WTC11 (cell line): ENCODE measurements at regions not wholly inside any gene's neighbourhood (a gene's known extent, or its start where the extent isn't known, plus 50 kb on each side); places are given as distances from the start of the nearest gene placed in this dataset.

Source experiments
- ATAC-seq: fragments of 200-7000 bp; cut with Tn5 transposase; 2 replicates; pipeline ENCODE4 v1.10.0; 2021; ENCODE audit warnings: mild to moderate bottlenecking, moderate library complexity
- CTCF ChIA-PET: fragments of 300-600 bp; sonication (Branson Sonifier 250); formaldehyde crosslinking; loops from one replicate; lab custom pipeline; 2021; ENCODE audit warnings: antibody characterized with exemption; lab: Charles Lee
- POLR2A ChIA-PET: fragments of 350-600 bp; sonication (Branson Sonifier 250); formaldehyde crosslinking; loops from one replicate; lab custom pipeline; 2021; ENCODE audit warnings: antibody characterized with exemption; lab: Charles Lee
- DNase-seq: peaks from one replicate; pipeline ENCODE4 v3.0.0; 2021; ENCODE audit warnings: low spot score
- H3K27ac Mint-ChIP-seq: 2 replicates; pipeline ENCODE4 v1.8.0; 2021; ENCODE audit warnings: mixed read lengths
- H3K27me3 Mint-ChIP-seq: 2 replicates; pipeline ENCODE4 v1.8.0; 2021; ENCODE audit warnings: low read depth, mild to moderate bottlenecking, moderate library complexity, mixed read lengths
- H3K36me3 Mint-ChIP-seq: 2 replicates; pipeline ENCODE4 v1.8.0; 2021; ENCODE audit warnings: mixed read lengths
- H3K4me1 Mint-ChIP-seq: 2 replicates; pipeline ENCODE4 v1.8.0; 2022; ENCODE audit warnings: mixed read lengths
- H3K4me3 Mint-ChIP-seq: 2 replicates; pipeline ENCODE4 v1.8.0; 2021; ENCODE audit warnings: mild to moderate bottlenecking, moderate library complexity, mixed read lengths
- H3K9me3 Mint-ChIP-seq: 2 replicates; pipeline ENCODE4 v1.8.0; 2021; ENCODE audit warnings: mixed read lengths
- CREM ChIP-seq: sonication (generic); formaldehyde crosslinking; IDR thresholded peaks from 2 replicates; pipeline ENCODE4 v1.8.1; 2022; ENCODE audit warnings: mild to moderate bottlenecking, missing genetic modification reagents, moderate library complexity
- ELF4 ChIP-seq: sonication (generic); formaldehyde crosslinking; IDR thresholded peaks from 2 replicates; pipeline ENCODE4 v1.8.1; 2022; ENCODE audit warnings: low read depth, mild to moderate bottlenecking, moderate library complexity, missing genetic modification reagents
- FOXP1 ChIP-seq: sonication (generic); formaldehyde crosslinking; IDR thresholded peaks from 2 replicates; pipeline ENCODE4 v1.8.0; 2022; ENCODE audit warnings: missing genetic modification reagents, mild to moderate bottlenecking, moderate library complexity, borderline replicate concordance
- KAT7 ChIP-seq: sonication (generic); formaldehyde crosslinking; IDR thresholded peaks from 2 replicates; pipeline ENCODE4 v1.8.1; 2023; ENCODE audit warnings: missing genetic modification reagents, mild to moderate bottlenecking, borderline replicate concordance
- NFYB ChIP-seq: sonication (generic); formaldehyde crosslinking; conservative IDR thresholded peaks from 2 replicates; pipeline ENCODE4 v1.8.0; 2022; ENCODE audit warnings: low read depth, missing genetic modification reagents
- OVOL2 ChIP-seq: fragments of 250-450 bp; sonication (Bioruptor Pico); IDR thresholded peaks from 2 replicates; pipeline ENCODE4 v1.9.0; 2021; ENCODE audit warnings: mild to moderate bottlenecking, borderline replicate concordance
- RELA ChIP-seq: sonication (generic); formaldehyde crosslinking; IDR thresholded peaks from 2 replicates; pipeline ENCODE4 v1.8.1; 2022; ENCODE audit warnings: missing genetic modification reagents, mild to moderate bottlenecking, borderline replicate concordance
- SMAD4 ChIP-seq: sonication (generic); formaldehyde crosslinking; IDR thresholded peaks from 2 replicates; pipeline ENCODE4 v1.8.0; 2022; ENCODE audit warnings: mild to moderate bottlenecking, missing genetic modification reagents
- TEAD4 ChIP-seq: sonication (generic); formaldehyde crosslinking; IDR thresholded peaks from 2 replicates; pipeline ENCODE4 v1.8.0; 2022; ENCODE audit warnings: mild to moderate bottlenecking, missing genetic modification reagents
- ZBTB21 ChIP-seq: sonication (generic); formaldehyde crosslinking; IDR thresholded peaks from 2 replicates; pipeline ENCODE4 v1.8.1; 2023; ENCODE audit warnings: mild to moderate bottlenecking, missing genetic modification reagents, borderline replicate concordance
- ZNF138 ChIP-seq: sonication (generic); formaldehyde crosslinking; conservative IDR thresholded peaks from 2 replicates; pipeline ENCODE4 v1.8.1; 2022; ENCODE audit warnings: mild to moderate bottlenecking, moderate library complexity, missing genetic modification reagents
- ZNF219 ChIP-seq: sonication (generic); formaldehyde crosslinking; IDR thresholded peaks from 2 replicates; pipeline ENCODE4 v1.8.0; 2023; ENCODE audit warnings: missing genetic modification reagents, mild to moderate bottlenecking, borderline replicate concordance
- ZNF317 ChIP-seq: sonication (generic); formaldehyde crosslinking; IDR thresholded peaks from 2 replicates; pipeline ENCODE4 v1.8.1; 2023; ENCODE audit warnings: low read depth, mild to moderate bottlenecking, moderate library complexity, missing genetic modification reagents, borderline replicate concordance
- TF ChIP-seq, protein P1 (sequence below): fragments of 200-600 bp; IDR thresholded peaks from 2 replicates; pipeline ENCODE4 v1.8.0; 2022; ENCODE audit warnings: antibody characterized with exemption
- TF ChIP-seq, protein P2 (sequence below): sonication (generic); formaldehyde crosslinking; IDR thresholded peaks from 2 replicates; pipeline ENCODE4 v1.8.1; 2023; ENCODE audit warnings: mild to moderate bottlenecking, missing genetic modification reagents
- TF ChIP-seq, protein P3 (sequence below): sonication (generic); formaldehyde crosslinking; conservative IDR thresholded peaks from 2 replicates; pipeline ENCODE4 v1.8.1; 2023; ENCODE audit warnings: mild to moderate bottlenecking, low read depth, missing genetic modification reagents, moderate library complexity
- TF ChIP-seq, protein P4 (sequence below): sonication (generic); formaldehyde crosslinking; IDR thresholded peaks from 2 replicates; pipeline ENCODE4 v1.8.0; 2022; ENCODE audit warnings: mild to moderate bottlenecking, missing genetic modification reagents
- TF ChIP-seq, protein P5 (sequence below): sonication (generic); formaldehyde crosslinking; IDR thresholded peaks from 2 replicates; pipeline ENCODE4 v1.8.1; 2023; ENCODE audit warnings: mild to moderate bottlenecking, missing genetic modification reagents, borderline replicate concordance
- TF ChIP-seq, protein P6 (sequence below): sonication (generic); formaldehyde crosslinking; IDR thresholded peaks from 2 replicates; pipeline ENCODE4 v1.8.1; 2022; ENCODE audit warnings: low read depth, mild to moderate bottlenecking, moderate library complexity, missing genetic modification reagents, borderline replicate concordance

DNA sequence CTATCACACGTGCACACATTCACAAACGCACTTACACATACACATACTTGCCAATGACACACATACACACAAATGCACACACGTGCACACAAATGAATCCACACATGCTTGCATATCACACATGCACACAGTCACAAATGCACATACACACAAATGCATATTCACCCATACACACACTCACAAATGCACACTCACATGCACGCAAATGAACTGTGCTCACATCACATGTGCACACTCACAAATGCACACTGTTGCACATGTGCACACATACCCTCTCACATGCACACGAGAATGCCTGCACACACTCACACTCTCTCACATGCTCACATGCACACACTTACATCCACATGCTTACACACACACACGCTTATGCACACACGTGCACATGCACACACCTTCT, 368.1 kb downstream of the EIPR1 start (continued):
- TF ChIP-seq, protein P1, sequence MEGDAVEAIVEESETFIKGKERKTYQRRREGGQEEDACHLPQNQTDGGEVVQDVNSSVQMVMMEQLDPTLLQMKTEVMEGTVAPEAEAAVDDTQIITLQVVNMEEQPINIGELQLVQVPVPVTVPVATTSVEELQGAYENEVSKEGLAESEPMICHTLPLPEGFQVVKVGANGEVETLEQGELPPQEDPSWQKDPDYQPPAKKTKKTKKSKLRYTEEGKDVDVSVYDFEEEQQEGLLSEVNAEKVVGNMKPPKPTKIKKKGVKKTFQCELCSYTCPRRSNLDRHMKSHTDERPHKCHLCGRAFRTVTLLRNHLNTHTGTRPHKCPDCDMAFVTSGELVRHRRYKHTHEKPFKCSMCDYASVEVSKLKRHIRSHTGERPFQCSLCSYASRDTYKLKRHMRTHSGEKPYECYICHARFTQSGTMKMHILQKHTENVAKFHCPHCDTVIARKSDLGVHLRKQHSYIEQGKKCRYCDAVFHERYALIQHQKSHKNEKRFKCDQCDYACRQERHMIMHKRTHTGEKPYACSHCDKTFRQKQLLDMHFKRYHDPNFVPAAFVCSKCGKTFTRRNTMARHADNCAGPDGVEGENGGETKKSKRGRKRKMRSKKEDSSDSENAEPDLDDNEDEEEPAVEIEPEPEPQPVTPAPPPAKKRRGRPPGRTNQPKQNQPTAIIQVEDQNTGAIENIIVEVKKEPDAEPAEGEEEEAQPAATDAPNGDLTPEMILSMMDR = no peak
- no peak for TF ChIP-seq ZNF317

DNA sequence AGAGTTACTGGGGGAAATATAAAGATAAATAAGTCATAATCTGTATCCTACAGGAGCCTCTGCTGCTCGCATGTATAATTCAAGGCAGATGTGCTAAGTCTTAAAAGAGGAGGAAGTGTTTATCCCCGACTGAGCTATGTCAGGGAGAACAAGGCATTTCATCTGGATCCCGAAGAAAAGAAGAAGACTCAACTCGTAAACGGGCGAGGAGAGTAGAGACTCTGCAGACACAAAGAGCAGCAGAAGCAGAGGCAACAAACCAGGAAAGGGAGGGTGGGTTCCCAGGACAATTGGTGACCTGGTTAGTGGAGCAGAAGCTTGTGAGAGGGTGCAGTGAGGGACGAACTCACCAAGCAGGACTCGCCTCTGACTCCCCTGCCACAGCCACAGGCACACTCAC, 368.6 kb downstream of the EIPR1 start:
- no peak overlapping the region for H3K4me3 Mint-ChIP-seq
- TF ChIP-seq SMAD4 (CRISPR knock-in tag) (no peak), TEAD4 (CRISPR knock-in tag) (no peak), ZNF219 (CRISPR knock-in tag) (no peak), ZNF138 (CRISPR knock-in tag) (no peak), CREM (CRISPR knock-in tag) (no peak), ELF4 (CRISPR knock-in tag) (no peak), ZBTB21 (CRISPR knock-in tag) (no peak)
- TF ChIP-seq, protein P2, sequence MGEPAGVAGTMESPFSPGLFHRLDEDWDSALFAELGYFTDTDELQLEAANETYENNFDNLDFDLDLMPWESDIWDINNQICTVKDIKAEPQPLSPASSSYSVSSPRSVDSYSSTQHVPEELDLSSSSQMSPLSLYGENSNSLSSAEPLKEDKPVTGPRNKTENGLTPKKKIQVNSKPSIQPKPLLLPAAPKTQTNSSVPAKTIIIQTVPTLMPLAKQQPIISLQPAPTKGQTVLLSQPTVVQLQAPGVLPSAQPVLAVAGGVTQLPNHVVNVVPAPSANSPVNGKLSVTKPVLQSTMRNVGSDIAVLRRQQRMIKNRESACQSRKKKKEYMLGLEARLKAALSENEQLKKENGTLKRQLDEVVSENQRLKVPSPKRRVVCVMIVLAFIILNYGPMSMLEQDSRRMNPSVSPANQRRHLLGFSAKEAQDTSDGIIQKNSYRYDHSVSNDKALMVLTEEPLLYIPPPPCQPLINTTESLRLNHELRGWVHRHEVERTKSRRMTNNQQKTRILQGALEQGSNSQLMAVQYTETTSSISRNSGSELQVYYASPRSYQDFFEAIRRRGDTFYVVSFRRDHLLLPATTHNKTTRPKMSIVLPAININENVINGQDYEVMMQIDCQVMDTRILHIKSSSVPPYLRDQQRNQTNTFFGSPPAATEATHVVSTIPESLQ = no peak
- TF ChIP-seq, protein P3, sequence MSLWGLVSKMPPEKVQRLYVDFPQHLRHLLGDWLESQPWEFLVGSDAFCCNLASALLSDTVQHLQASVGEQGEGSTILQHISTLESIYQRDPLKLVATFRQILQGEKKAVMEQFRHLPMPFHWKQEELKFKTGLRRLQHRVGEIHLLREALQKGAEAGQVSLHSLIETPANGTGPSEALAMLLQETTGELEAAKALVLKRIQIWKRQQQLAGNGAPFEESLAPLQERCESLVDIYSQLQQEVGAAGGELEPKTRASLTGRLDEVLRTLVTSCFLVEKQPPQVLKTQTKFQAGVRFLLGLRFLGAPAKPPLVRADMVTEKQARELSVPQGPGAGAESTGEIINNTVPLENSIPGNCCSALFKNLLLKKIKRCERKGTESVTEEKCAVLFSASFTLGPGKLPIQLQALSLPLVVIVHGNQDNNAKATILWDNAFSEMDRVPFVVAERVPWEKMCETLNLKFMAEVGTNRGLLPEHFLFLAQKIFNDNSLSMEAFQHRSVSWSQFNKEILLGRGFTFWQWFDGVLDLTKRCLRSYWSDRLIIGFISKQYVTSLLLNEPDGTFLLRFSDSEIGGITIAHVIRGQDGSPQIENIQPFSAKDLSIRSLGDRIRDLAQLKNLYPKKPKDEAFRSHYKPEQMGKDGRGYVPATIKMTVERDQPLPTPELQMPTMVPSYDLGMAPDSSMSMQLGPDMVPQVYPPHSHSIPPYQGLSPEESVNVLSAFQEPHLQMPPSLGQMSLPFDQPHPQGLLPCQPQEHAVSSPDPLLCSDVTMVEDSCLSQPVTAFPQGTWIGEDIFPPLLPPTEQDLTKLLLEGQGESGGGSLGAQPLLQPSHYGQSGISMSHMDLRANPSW (CRISPR knock-in tag) = no peak
- TF ChIP-seq, protein P4, sequence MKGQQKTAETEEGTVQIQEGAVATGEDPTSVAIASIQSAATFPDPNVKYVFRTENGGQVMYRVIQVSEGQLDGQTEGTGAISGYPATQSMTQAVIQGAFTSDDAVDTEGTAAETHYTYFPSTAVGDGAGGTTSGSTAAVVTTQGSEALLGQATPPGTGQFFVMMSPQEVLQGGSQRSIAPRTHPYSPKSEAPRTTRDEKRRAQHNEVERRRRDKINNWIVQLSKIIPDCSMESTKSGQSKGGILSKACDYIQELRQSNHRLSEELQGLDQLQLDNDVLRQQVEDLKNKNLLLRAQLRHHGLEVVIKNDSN = no peak
- no peaks in the 10 kb centered on the region for H3K36me3 Mint-ChIP-seq
- CTCF ChIA-PET = no interaction called here
- H3K4me1 Mint-ChIP-seq = 0 out of 2 replicates have a peak, but pooled peaks cover 2% of the 10 kb centered on the region
- POLR2A ChIA-PET = interaction anchor here (0.5 kb wide), 1 partner anchor 510 kb away, joined by 4 read pairs; the partner anchor contains the start of gene ADI1
- no peak for DNase-seq
- no peak overlapping the region for H3K27ac Mint-ChIP-seq
- no peak for ATAC-seq
- peaks cover 4% of the 10 kb centered on the region for H3K27me3 Mint-ChIP-seq
- H3K9me3 Mint-ChIP-seq = peaks cover 12% of the 10 kb centered on the region

DNA sequence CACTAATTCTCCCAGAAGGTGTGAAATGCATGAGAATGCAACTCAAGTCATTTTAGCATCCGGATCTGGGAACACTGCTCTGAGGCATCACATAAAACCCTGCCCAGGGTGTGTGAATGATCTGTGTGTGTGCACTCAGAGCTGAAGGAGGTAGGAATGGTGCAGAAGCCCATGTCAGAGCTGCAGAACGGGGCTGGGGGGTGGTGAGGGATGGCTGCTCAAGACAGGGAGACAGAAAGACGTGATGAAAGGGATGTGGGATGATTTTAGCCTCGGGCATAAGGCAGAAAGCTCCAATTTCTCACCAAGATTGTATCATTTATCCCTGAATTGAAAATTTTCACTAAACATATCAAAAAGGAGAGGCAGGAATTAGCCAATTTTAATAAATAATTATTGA, 369.1 kb downstream of the EIPR1 start:
- Mint-ChIP-seq H3K27ac (no peak overlapping the region), H3K27me3 (peaks cover 4% of the 10 kb centered on the region), H3K9me3 (peaks cover 8% of the 10 kb centered on the region), H3K4me3 (no peak overlapping the region), H3K36me3 (no peaks in the 10 kb centered on the region), H3K4me1 (0 out of 2 replicates have a peak, but pooled peaks cover 2% of the 10 kb centered on the region)
- no peak for DNase-seq
- ATAC-seq = no peak
- ChIA-PET POLR2A (interaction anchor here (0.5 kb wide), 1 partner anchor 511 kb away, joined by 4 read pairs; the partner anchor contains the start of gene ADI1), CTCF (no interaction called here)
- TF ChIP-seq RELA (CRISPR knock-in tag) = no peak
- TF ChIP-seq KAT7 = no peak
- TF ChIP-seq, protein P5, sequence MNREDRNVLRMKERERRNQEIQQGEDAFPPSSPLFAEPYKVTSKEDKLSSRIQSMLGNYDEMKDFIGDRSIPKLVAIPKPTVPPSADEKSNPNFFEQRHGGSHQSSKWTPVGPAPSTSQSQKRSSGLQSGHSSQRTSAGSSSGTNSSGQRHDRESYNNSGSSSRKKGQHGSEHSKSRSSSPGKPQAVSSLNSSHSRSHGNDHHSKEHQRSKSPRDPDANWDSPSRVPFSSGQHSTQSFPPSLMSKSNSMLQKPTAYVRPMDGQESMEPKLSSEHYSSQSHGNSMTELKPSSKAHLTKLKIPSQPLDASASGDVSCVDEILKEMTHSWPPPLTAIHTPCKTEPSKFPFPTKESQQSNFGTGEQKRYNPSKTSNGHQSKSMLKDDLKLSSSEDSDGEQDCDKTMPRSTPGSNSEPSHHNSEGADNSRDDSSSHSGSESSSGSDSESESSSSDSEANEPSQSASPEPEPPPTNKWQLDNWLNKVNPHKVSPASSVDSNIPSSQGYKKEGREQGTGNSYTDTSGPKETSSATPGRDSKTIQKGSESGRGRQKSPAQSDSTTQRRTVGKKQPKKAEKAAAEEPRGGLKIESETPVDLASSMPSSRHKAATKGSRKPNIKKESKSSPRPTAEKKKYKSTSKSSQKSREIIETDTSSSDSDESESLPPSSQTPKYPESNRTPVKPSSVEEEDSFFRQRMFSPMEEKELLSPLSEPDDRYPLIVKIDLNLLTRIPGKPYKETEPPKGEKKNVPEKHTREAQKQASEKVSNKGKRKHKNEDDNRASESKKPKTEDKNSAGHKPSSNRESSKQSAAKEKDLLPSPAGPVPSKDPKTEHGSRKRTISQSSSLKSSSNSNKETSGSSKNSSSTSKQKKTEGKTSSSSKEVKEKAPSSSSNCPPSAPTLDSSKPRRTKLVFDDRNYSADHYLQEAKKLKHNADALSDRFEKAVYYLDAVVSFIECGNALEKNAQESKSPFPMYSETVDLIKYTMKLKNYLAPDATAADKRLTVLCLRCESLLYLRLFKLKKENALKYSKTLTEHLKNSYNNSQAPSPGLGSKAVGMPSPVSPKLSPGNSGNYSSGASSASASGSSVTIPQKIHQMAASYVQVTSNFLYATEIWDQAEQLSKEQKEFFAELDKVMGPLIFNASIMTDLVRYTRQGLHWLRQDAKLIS (CRISPR knock-in tag) = no peak
- no peak for TF ChIP-seq NFYB (CRISPR knock-in tag)
- TF ChIP-seq FOXP1 (CRISPR knock-in tag) = no peak
- TF ChIP-seq, protein P6, sequence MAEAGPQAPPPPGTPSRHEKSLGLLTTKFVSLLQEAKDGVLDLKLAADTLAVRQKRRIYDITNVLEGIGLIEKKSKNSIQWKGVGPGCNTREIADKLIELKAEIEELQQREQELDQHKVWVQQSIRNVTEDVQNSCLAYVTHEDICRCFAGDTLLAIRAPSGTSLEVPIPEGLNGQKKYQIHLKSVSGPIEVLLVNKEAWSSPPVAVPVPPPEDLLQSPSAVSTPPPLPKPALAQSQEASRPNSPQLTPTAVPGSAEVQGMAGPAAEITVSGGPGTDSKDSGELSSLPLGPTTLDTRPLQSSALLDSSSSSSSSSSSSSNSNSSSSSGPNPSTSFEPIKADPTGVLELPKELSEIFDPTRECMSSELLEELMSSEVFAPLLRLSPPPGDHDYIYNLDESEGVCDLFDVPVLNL (CRISPR knock-in tag) = no peak
- no peak for TF ChIP-seq OVOL2 (CRISPR knock-in tag)
- no peak for TF ChIP-seq CREM (CRISPR knock-in tag)
